HG03064 (cell line): ENCODE measurements at regions not wholly inside any gene's neighbourhood (a gene's known extent, or its start where the extent isn't known, plus 50 kb on each side); places are given as distances from the start of the nearest gene placed in this dataset.

Experiments used
- ATAC-seq: cut with Tn5 transposase; IDR thresholded peaks from one replicate; pipeline ENCODE4 v1.9.1; 2021; ENCODE audit warnings: low read depth; ENCODE audit not compliant: unreplicated experiment

GRCh38 chr5:135207866-135208265, 173.8 kb upstream of the PITX1 start:
- ATAC-seq = no peak

GRCh38 chr5:135206862-135207261, 172.8 kb upstream of the PITX1 start:
- ATAC-seq = no peak

- no peak for ATAC-seq
Measured at GRCh38 chr5:135205632-135206349, 171.8 kb upstream of the PITX1 start.

GRCh38 chr5:135204151-135204600, 170.1 kb upstream of the PITX1 start:
- ATAC-seq = no peak

GRCh38 chr5:135203593-135204036, 169.6 kb upstream of the PITX1 start:
- no peak for ATAC-seq

GRCh38 chr5:135203019-135203418, 169.0 kb upstream of the PITX1 start:
- no peak for ATAC-seq

GRCh38 chr5:135199919-135200318, 165.9 kb upstream of the PITX1 start:
- no peak for ATAC-seq

- no peak for ATAC-seq
Measured at GRCh38 chr5:135196483-135196882, 162.5 kb upstream of the PITX1 start.

- no peak for ATAC-seq
Measured at GRCh38 chr5:135195270-135195608, 161.2 kb upstream of the PITX1 start.

- no peak for ATAC-seq
Measured at GRCh38 chr5:135194573-135195269, 160.7 kb upstream of the PITX1 start.

- no peak for ATAC-seq
Measured at GRCh38 chr5:135194126-135194488, 160.1 kb upstream of the PITX1 start.

- ATAC-seq = no peak
Measured at GRCh38 chr5:135193213-135194125, 159.4 kb upstream of the PITX1 start.

GRCh38 chr5:135192351-135192750, 158.3 kb upstream of the PITX1 start:
- no peak for ATAC-seq

GRCh38 chr5:135191084-135191826, 157.2 kb upstream of the PITX1 start:
- ATAC-seq = peak; percentile 81

- no peak for ATAC-seq
Measured at GRCh38 chr5:135190416-135191083, 156.5 kb upstream of the PITX1 start.

- ATAC-seq = no peak
Measured at GRCh38 chr5:135189024-135189423, 155.0 kb upstream of the PITX1 start.

- ATAC-seq = no peak
Measured at GRCh38 chr5:135188233-135188914, 154.3 kb upstream of the PITX1 start.

GRCh38 chr5:135186662-135187522, 152.9 kb upstream of the PITX1 start:
- no peak for ATAC-seq
